ENCODE measurements at regions not wholly inside any gene's neighbourhood (a gene's known extent, or its start where the extent isn't known, plus 50 kb on each side); places are given as distances from the start of the nearest gene placed in this dataset.

GRCh38 chr7:19982841-19983835 lies 209.7 kb upstream of the TMEM196 start:
- DNase-seq (ENCODE audit: low read depth): no peak
- TF ChIP-seq CTCF (conservative IDR thresholded peaks at IDR 0.05; ENCODE audit: low read depth, low read length): peak; percentile 62
- no peak overlapping the region for H3K4me3 ChIP-seq (ENCODE audit: low read depth, low read length)

- H3K4me3 ChIP-seq (ENCODE audit: low read depth, low read length): no peak overlapping the region
- TF ChIP-seq CTCF (conservative IDR thresholded peaks at IDR 0.05; ENCODE audit: low read depth, low read length): no peak
- no peak for DNase-seq (ENCODE audit: low read depth)
These were observed 200.2 kb upstream of the TMEM196 start for GRCh38 chr7:19973581-19973980.

- TF ChIP-seq CTCF (conservative IDR thresholded peaks at IDR 0.05; ENCODE audit: low read depth, low read length): no peak
- no peak overlapping the region for H3K4me3 ChIP-seq (ENCODE audit: low read depth, low read length)
- DNase-seq (ENCODE audit: low read depth): no peak
These were observed 199.5 kb upstream of the TMEM196 start for GRCh38 chr7:19972876-19973275.

GRCh38 chr7:19971956-19972355 lies 198.5 kb upstream of the TMEM196 start:
- DNase-seq (ENCODE audit: low read depth): no peak
- no peak for TF ChIP-seq CTCF (conservative IDR thresholded peaks at IDR 0.05; ENCODE audit: low read depth, low read length)
- no peak overlapping the region for H3K4me3 ChIP-seq (ENCODE audit: low read depth, low read length)

- DNase-seq (ENCODE audit: low read depth): no peak
- no peak for TF ChIP-seq CTCF (conservative IDR thresholded peaks at IDR 0.05; ENCODE audit: low read depth, low read length)
- H3K4me3 ChIP-seq (ENCODE audit: low read depth, low read length): no peak overlapping the region
These were observed 197.1 kb upstream of the TMEM196 start for GRCh38 chr7:19970514-19970913.

- H3K4me3 ChIP-seq (ENCODE audit: low read depth, low read length): no peak overlapping the region
- TF ChIP-seq CTCF (conservative IDR thresholded peaks at IDR 0.05; ENCODE audit: low read depth, low read length): no peak
- peak; percentile 66 for DNase-seq (ENCODE audit: low read depth)
These were observed 196.6 kb upstream of the TMEM196 start for GRCh38 chr7:19969859-19970493.

Data from epithelial cell of proximal tubule (primary cell).